CD4-positive, alpha-beta T cell treated with Interleukin-21 for 1 hour (primary cell): ENCODE measurements at regions not wholly inside any gene's neighbourhood (a gene's known extent, or its start where the extent isn't known, plus 50 kb on each side); places are given as distances from the start of the nearest gene placed in this dataset.
"Not testable (repeated sequence)": the region's sequence is repeated elsewhere in the genome, so short reads cannot be mapped to it uniquely, and the experiment has no call there.

Experiments used
- DNase-seq: peaks from one replicate; pipeline ENCODE4 v3.0.0-alpha.2; 2020

- DNase-seq = no peak
Observed at GRCh38 chr2:195338856-195339255, 318.2 kb upstream of the SLC39A10 start.

- DNase-seq = no peak
Observed at GRCh38 chr2:195337597-195337996, 319.4 kb upstream of the SLC39A10 start.

- no peak for DNase-seq
Observed at GRCh38 chr2:195333869-195334268, 323.2 kb upstream of the SLC39A10 start.

GRCh38 chr2:195331966-195332365 is 325.1 kb upstream of the SLC39A10 start:
- DNase-seq = no peak

- DNase-seq = no peak
Observed at GRCh38 chr2:195331129-195331528, 325.9 kb upstream of the SLC39A10 start.

GRCh38 chr2:195330513-195330956 is 326.5 kb upstream of the SLC39A10 start:
- no peak for DNase-seq

- not testable (repeated sequence) for DNase-seq
Observed at GRCh38 chr2:195329784-195330183, 327.2 kb upstream of the SLC39A10 start.

GRCh38 chr2:195326537-195326936 is 330.5 kb upstream of the SLC39A10 start:
- no peak for DNase-seq

GRCh38 chr2:195322324-195322723 is 334.7 kb upstream of the SLC39A10 start:
- no peak for DNase-seq

GRCh38 chr2:195320413-195320973 is 336.5 kb upstream of the SLC39A10 start:
- DNase-seq = no peak

- no peak for DNase-seq
Observed at GRCh38 chr2:195319548-195320412, 337.2 kb upstream of the SLC39A10 start.

GRCh38 chr2:195319112-195319460 is 337.9 kb upstream of the SLC39A10 start:
- DNase-seq = no peak

- peak; percentile 53 for DNase-seq
Observed at GRCh38 chr2:195318440-195319111, 338.4 kb upstream of the SLC39A10 start.

- no peak for DNase-seq
Observed at GRCh38 chr2:195317550-195317949, 339.5 kb upstream of the SLC39A10 start.

- no peak for DNase-seq
Observed at GRCh38 chr2:195316486-195316885, 340.5 kb upstream of the SLC39A10 start.

- DNase-seq = no peak
Observed at GRCh38 chr2:195313962-195314361, 343.1 kb upstream of the SLC39A10 start.

- peak; percentile 4 for DNase-seq
Observed at GRCh38 chr2:195312662-195313061, 344.4 kb upstream of the SLC39A10 start.

- DNase-seq = no peak
Observed at GRCh38 chr2:195308163-195308562, 348.9 kb upstream of the SLC39A10 start.

GRCh38 chr2:195307751-195308150 is 349.3 kb upstream of the SLC39A10 start:
- DNase-seq = no peak

GRCh38 chr2:195304310-195304709 is 352.7 kb upstream of the SLC39A10 start:
- no peak for DNase-seq

- DNase-seq = no peak
Observed at GRCh38 chr2:195300631-195301030, 356.4 kb upstream of the SLC39A10 start.

- no peak for DNase-seq
Observed at GRCh38 chr2:195299600-195299999, 357.4 kb upstream of the SLC39A10 start.

- DNase-seq = no peak
Observed at GRCh38 chr2:195296490-195296889, 360.5 kb upstream of the SLC39A10 start.

GRCh38 chr2:195289081-195289480 is 367.9 kb upstream of the SLC39A10 start:
- DNase-seq = no peak
